Ishikawa (cell line): ENCODE measurements at regions not wholly inside any gene's neighbourhood (a gene's known extent, or its start where the extent isn't known, plus 50 kb on each side); places are given as distances from the start of the nearest gene placed in this dataset.

Experiments used
- CEBPB ChIP-seq: IDR thresholded peaks from 2 replicates; pipeline ENCODE4 v1.6.1; 2012
- CREB1 ChIP-seq: IDR thresholded peaks from 2 replicates; pipeline ENCODE4 v1.6.1; 2012; ENCODE audit warnings: low read depth
- EGR1 ChIP-seq: IDR thresholded peaks from 2 replicates; pipeline ENCODE4 v1.6.1; 2012
- EP300 ChIP-seq: IDR thresholded peaks from 2 replicates; pipeline ENCODE4 v1.6.1; 2012; ENCODE audit warnings: borderline replicate concordance
- FOXM1 ChIP-seq: IDR thresholded peaks from 2 replicates; pipeline ENCODE4 v1.6.1; 2012; ENCODE audit warnings: low read depth, borderline replicate concordance
- MAX ChIP-seq: IDR thresholded peaks from 2 replicates; pipeline ENCODE4 v1.6.1; 2012
- NFIC ChIP-seq: IDR thresholded peaks from 2 replicates; pipeline ENCODE4 v1.6.1; 2012
- RAD21 ChIP-seq: IDR thresholded peaks from 2 replicates; pipeline ENCODE4 v1.6.1; 2012; ENCODE audit warnings: low read depth
- REST ChIP-seq: IDR thresholded peaks from 2 replicates; pipeline ENCODE4 v1.6.1; 2012; ENCODE audit warnings: low read depth, mild to moderate bottlenecking
- TAF1 ChIP-seq: IDR thresholded peaks from 2 replicates; pipeline ENCODE4 v1.6.1; 2012; ENCODE audit warnings: low read depth, mild to moderate bottlenecking
- TCF12 ChIP-seq: IDR thresholded peaks from 2 replicates; pipeline ENCODE4 v1.6.1; 2012; ENCODE audit warnings: low read depth
- TEAD4 ChIP-seq: IDR thresholded peaks from 2 replicates; pipeline ENCODE4 v1.6.1; 2012
- USF1 ChIP-seq: IDR thresholded peaks from 2 replicates; pipeline ENCODE4 v1.6.1; 2012
- YY1 ChIP-seq: IDR thresholded peaks from 2 replicates; pipeline ENCODE4 v1.6.1; 2012; ENCODE audit warnings: low read depth
- ZBTB7A ChIP-seq: IDR thresholded peaks from 2 replicates; pipeline ENCODE4 v1.6.1; 2012; ENCODE audit warnings: low read depth

- TF ChIP-seq TAF1 (no peak), FOXM1 (no peak), YY1 (no peak), REST (no peak), MAX (no peak), EP300 (no peak), NFIC (no peak), TEAD4 (no peak), CREB1 (no peak), USF1 (no peak), ZBTB7A (no peak), TCF12 (no peak), RAD21 (no peak), CEBPB (no peak)
These were observed 368.2 kb downstream of the BTG1 start for GRCh38 chr12:91777268-91777992.

GRCh38 chr12:91774434-91774921 lies 371.2 kb downstream of the BTG1 start:
- TF ChIP-seq ZBTB7A (no peak), CREB1 (no peak), RAD21 (no peak), USF1 (no peak), CEBPB (no peak), FOXM1 (no peak), YY1 (no peak), MAX (no peak), TCF12 (no peak), REST (no peak), EP300 (no peak), NFIC (no peak), TEAD4 (no peak), TAF1 (no peak), EGR1 (no peak)

- TF ChIP-seq ZBTB7A (no peak), MAX (no peak), USF1 (no peak), YY1 (no peak), RAD21 (no peak), EGR1 (no peak), TCF12 (no peak), TEAD4 (no peak)
These were observed 371.8 kb downstream of the BTG1 start for GRCh38 chr12:91773749-91774429.

- TF ChIP-seq REST (no peak), EGR1 (no peak), FOXM1 (no peak), EP300 (no peak), MAX (no peak), ZBTB7A (no peak), NFIC (no peak), USF1 (no peak), YY1 (no peak), RAD21 (no peak), CEBPB (no peak), CREB1 (no peak), TAF1 (no peak), TEAD4 (no peak), TCF12 (no peak)
These were observed 373.2 kb downstream of the BTG1 start for GRCh38 chr12:91772411-91772810.
